ENCODE measurements at regions not wholly inside any gene's neighbourhood (a gene's known extent, or its start where the extent isn't known, plus 50 kb on each side); places are given as distances from the start of the nearest gene placed in this dataset.

DNA sequence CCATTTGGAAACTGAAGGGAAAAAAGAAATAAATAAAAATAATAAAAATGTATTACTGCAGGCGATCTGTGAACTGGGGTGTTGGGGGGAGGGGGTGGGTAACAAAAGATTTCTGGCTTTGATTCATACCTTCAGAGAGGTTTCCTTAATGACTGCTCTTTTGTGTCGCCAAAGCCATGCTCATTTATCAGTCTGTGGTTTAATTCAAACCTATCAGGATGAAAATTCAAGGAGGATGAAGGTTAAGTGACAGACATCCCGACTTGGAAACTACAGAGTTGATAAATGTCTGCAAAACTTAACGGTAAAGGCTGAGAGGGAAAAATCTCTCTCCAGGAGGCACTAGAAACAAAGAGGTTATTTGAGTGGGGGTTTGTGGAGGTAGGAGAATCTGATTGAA is 278.2 kb downstream of the PSAT1 start:
- no peak for DNase-seq (ENCODE audit: low spot score in 2 of 2)
- TF ChIP-seq, protein P1, sequence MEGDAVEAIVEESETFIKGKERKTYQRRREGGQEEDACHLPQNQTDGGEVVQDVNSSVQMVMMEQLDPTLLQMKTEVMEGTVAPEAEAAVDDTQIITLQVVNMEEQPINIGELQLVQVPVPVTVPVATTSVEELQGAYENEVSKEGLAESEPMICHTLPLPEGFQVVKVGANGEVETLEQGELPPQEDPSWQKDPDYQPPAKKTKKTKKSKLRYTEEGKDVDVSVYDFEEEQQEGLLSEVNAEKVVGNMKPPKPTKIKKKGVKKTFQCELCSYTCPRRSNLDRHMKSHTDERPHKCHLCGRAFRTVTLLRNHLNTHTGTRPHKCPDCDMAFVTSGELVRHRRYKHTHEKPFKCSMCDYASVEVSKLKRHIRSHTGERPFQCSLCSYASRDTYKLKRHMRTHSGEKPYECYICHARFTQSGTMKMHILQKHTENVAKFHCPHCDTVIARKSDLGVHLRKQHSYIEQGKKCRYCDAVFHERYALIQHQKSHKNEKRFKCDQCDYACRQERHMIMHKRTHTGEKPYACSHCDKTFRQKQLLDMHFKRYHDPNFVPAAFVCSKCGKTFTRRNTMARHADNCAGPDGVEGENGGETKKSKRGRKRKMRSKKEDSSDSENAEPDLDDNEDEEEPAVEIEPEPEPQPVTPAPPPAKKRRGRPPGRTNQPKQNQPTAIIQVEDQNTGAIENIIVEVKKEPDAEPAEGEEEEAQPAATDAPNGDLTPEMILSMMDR (IDR thresholded peaks at IDR 0.05), result no peak
- no peak for TF ChIP-seq POLR2A (IDR thresholded peaks at IDR 0.05)
- WGBS, 2 donors, result 55 to 64% methylated on average over 4 of the region's 4 CpGs
- intact Hi-C loops (cut with DNase I; ENCODE audit: low total_unique reads), result no loop called here
- H3K4me3 ChIP-seq (ENCODE audit: low read depth, poor library complexity, severe bottlenecking), result no peak overlapping the region

DNA sequence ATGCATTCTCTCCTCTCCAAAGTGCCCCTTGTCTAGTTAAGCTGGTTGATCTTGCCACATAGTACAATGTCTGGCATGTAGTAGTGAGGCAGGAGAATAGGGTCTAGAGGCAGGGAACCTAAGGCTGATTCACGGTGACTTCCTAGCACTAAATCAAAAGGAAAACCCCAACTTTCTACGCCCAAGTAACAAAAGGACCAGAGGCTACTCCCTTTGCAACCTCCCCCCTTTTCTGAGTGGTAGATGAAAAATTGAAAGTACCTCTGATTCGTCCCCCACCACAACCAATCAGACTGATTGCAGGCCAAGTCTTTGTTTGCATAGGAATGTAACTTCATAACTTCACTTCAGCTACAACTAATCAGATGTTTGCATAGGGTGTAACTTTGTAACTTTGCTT is 278.8 kb downstream of the PSAT1 start:
- no peak for TF ChIP-seq POLR2A (IDR thresholded peaks at IDR 0.05)
- TF ChIP-seq, protein P1 (IDR thresholded peaks at IDR 0.05), result no peak
- intact Hi-C loops (cut with DNase I; ENCODE audit: low total_unique reads), result no loop called here
- 72 to 84% methylated on average over 3 of the region's 3 CpGs for WGBS, 2 donors
- DNase-seq (ENCODE audit: low spot score in 2 of 2), result no peak
- H3K4me3 ChIP-seq (ENCODE audit: low read depth, poor library complexity, severe bottlenecking), result no peak overlapping the region

DNA sequence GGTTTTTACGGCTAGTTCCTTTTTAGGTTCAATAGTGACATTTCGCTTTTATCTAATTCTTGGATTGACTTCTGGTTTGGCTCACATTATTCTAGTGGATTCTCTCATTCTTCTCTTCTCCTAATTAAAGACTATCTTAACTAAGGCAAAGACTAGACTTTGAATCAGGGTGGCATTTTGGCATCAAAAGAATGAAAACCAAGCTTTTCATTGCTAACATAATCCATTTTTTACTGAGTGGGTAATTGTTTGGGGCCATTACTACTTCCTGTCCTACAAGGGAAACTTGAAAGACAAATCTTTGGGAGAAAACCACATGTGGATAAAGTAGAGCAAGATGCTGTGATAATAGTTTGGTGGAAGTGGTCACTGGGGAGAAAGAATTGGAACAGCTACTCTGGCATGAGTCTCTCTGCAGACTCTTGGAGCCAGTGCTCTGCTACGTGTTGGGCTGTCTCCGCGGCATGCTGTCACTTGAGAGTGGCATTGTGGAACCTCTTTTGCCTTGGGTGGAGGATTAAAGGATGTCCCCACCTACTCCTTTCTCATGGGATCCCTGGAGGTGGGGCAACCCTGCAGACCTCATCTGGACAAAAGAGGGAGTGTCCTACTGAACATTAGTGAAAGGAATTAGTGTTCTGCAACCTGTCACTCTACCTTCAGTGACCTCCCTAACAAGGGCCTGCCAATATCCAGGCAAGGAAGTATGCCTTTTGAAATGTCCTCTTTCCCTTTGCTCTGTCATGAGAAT is 280.4 kb downstream of the PSAT1 start:
- intact Hi-C loops (cut with DNase I; ENCODE audit: low total_unique reads), result no loop called here
- no peak overlapping the region for H3K4me3 ChIP-seq (ENCODE audit: low read depth, poor library complexity, severe bottlenecking)
- no peak for DNase-seq (ENCODE audit: low spot score in 2 of 2)
- TF ChIP-seq, protein P1 (IDR thresholded peaks at IDR 0.05), result no peak
- TF ChIP-seq POLR2A (IDR thresholded peaks at IDR 0.05), result no peak
- 49 to 64% methylated on average over 5 of the region's 5 CpGs for WGBS, 2 donors

DNA sequence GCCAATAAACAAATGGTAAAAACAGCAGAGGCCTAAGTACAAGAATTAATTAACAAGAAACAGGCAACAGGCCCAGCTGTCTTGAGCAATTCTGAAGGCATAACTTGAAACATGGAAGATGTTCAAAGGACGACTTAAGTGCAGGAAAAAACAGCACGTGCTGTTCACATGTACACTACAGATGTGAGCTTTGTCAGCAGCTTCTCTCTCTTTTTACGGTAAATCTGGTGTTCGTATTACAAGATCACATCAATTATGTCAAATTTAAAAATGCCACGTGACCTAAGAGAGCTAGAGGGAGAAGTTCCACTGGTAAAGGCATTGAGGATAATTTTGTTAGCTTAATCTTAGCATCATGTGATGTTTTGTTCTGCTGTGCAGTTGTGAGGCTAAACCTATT is 281.1 kb downstream of the PSAT1 start:
- 54 to 57% methylated on average over 5 of the region's 5 CpGs for WGBS, 2 donors
- DNase-seq (ENCODE audit: low spot score in 2 of 2), result peak in 1 of 2 donors; percentile 24
- intact Hi-C loops (cut with DNase I; ENCODE audit: low total_unique reads), result no loop called here
- TF ChIP-seq, protein P1 (IDR thresholded peaks at IDR 0.05), result no peak
- no peak for TF ChIP-seq POLR2A (IDR thresholded peaks at IDR 0.05)
- H3K4me3 ChIP-seq (ENCODE audit: low read depth, poor library complexity, severe bottlenecking), result no peak overlapping the region

DNA sequence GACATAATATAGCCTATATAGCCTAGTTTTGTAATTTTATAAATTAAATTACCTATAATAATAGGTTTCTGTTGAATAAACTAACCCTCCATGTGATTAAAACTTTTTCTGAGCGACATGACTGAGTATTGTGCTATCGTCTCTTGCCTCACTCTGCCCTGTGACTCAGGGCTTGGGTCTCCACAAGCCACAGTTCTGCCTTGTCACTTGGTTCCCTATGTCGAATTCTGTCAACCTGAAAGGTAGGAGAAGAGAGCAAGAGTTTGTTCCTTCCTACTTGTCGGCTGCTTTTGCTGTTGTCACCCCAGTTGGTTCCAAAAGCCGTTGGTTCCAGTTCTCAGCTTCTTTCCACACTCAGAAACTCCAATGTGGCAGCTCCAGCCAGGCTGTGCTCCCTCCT is 285.9 kb downstream of the PSAT1 start:
- WGBS, 2 donors, result 79 to 89% methylated on average over 5 of the region's 5 CpGs
- H3K4me3 ChIP-seq (ENCODE audit: low read depth, poor library complexity, severe bottlenecking), result no peak overlapping the region
- no peak for DNase-seq (ENCODE audit: low spot score in 2 of 2)
- no peak for TF ChIP-seq POLR2A (IDR thresholded peaks at IDR 0.05)
- TF ChIP-seq, protein P1 (IDR thresholded peaks at IDR 0.05), result no peak
- intact Hi-C loops (cut with DNase I; ENCODE audit: low total_unique reads), result no loop called here

DNA sequence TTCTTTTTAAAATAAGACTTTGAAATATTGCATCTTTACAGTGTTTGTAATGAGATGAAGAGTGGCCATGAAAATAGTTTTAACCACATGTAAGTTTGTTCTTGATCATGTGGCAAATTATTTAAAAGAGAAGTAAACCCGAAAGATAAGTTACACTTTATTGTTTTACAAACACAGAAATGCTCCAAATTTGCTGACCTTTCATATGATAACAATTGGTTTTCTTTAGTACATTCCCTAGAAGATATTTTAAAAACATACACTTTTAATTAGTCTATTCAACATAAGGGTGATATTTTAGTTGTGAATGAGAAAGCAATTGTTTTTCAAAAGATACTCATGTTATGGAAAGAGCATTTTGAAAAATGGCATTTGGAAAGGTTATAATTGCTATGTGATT is 287.7 kb downstream of the PSAT1 start:
- no peak for TF ChIP-seq POLR2A (IDR thresholded peaks at IDR 0.05)
- intact Hi-C loops (cut with DNase I; ENCODE audit: low total_unique reads), result no loop called here
- WGBS, 2 donors, result 84 to 85% methylated on average over 1 of the region's 1 CpG

More for the DNA sequence above, 287.7 kb downstream of the PSAT1 start:
- H3K4me3 ChIP-seq (ENCODE audit: low read depth, poor library complexity, severe bottlenecking), result no peak overlapping the region
- DNase-seq (ENCODE audit: low spot score in 2 of 2), result no peak
